NT2/D1 (cell line): ENCODE measurements at regions not wholly inside any gene's neighbourhood (a gene's known extent, or its start where the extent isn't known, plus 50 kb on each side); places are given as distances from the start of the nearest gene placed in this dataset.

Experiments used
- DNase-seq: peaks from one replicate; pipeline ENCODE4 v3.0.0-alpha.2; 2011; ENCODE audit warnings: low read depth, low spot score
- H3K27me3 ChIP-seq: 2 replicates; pipeline ENCODE4 v1.6.0; 2011; ENCODE audit warnings: mild to moderate bottlenecking; ENCODE audit not compliant: insufficient read length, insufficient read depth
- H3K36me3 ChIP-seq: 2 replicates; pipeline ENCODE4 v1.6.1; 2011; ENCODE audit warnings: mild to moderate bottlenecking, low read length, mixed read lengths; ENCODE audit not compliant: insufficient read depth, insufficient read length
- H3K4me1 ChIP-seq: 2 replicates; pipeline ENCODE4 v1.5.1; 2011; ENCODE audit not compliant: insufficient read depth, insufficient read length
- H3K4me3 ChIP-seq: 2 replicates; pipeline ENCODE4 v1.5.1; 2011; ENCODE audit warnings: low read depth; ENCODE audit not compliant: insufficient read length
- H3K9ac ChIP-seq: 2 replicates; pipeline ENCODE4 v1.6.0; 2011; ENCODE audit warnings: low read depth; ENCODE audit not compliant: insufficient read length
- H3K9me3 ChIP-seq: 2 replicates; pipeline ENCODE4 v1.5.1; 2011; ENCODE audit warnings: mild to moderate bottlenecking, low read length; ENCODE audit not compliant: insufficient read depth
- SUZ12 ChIP-seq: IDR thresholded peaks from 2 replicates; pipeline ENCODE4 v1.6.1; 2011; ENCODE audit not compliant: insufficient read length, insufficient read depth; ENCODE audit errors: extremely low read depth
- YY1 ChIP-seq: IDR thresholded peaks from 2 replicates; pipeline ENCODE4 v1.6.1; 2011; ENCODE audit not compliant: insufficient read length, insufficient read depth
- ZNF274 ChIP-seq: IDR thresholded peaks from 2 replicates; pipeline ENCODE4 v1.6.1; 2011; ENCODE audit warnings: mild to moderate bottlenecking, low read depth, low read length

DNA sequence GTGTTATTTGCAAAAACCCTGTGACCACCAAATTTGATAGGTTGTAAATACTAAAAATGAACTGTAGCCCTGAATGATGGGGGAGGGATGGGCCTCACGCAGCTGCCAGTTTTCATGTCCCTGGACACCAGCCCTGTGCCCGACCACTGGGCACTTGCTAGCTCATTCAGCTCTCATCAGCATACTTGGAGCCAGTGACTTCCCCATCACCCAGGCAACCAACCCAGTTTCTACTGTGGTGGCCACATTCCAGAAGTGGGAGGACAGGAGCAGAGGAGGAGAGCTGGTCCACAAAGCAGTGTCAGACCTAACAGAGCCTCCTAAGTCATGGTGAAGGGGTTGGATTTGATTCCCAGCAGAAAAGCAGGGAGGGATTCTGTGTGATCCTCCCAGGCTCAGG is 128.2 kb downstream of the CPEB2 start:
- Histone ChIP-seq H3K27me3 (no peaks in the 10 kb centered on the region), H3K4me1 (peaks cover 2% of the 10 kb centered on the region), H3K36me3 (no peaks in the 10 kb centered on the region), H3K9ac (no peak overlapping the region), H3K4me3 (no peak overlapping the region), H3K9me3 (peaks cover 5% of the 10 kb centered on the region)
- DNase-seq, result no peak
- TF ChIP-seq SUZ12 (no peak), ZNF274 (no peak), YY1 (no peak)

GRCh38 chr4:15131551-15131950 is 129.3 kb downstream of the CPEB2 start:
- H3K4me1 ChIP-seq, result peaks cover 2% of the 10 kb centered on the region
- H3K27me3 ChIP-seq, result no peaks in the 10 kb centered on the region
- TF ChIP-seq SUZ12, result no peak
- no peak for DNase-seq
- H3K9me3 ChIP-seq, result peaks cover 17% of the 10 kb centered on the region
- no peak overlapping the region for H3K9ac ChIP-seq
- no peak overlapping the region for H3K4me3 ChIP-seq
- H3K36me3 ChIP-seq, result no peaks in the 10 kb centered on the region

DNA sequence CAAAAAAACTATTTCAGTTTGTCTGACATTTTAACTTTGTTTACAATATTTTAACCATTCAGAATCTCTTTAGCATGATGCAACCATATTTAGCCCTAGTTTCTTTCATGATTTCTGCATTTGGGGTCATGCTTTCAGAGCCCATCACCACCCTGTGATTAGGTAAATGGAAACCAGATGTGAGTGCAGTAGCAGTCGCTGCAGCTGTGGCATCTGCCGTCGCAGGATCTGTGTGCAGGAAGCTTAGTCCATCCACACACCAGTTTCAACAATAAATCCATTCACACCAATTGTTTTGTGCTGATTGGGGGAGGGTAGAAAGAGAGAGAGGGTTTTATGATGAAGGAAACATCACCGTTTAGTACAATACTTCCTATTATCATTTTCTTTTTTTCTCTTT is 130.5 kb downstream of the CPEB2 start:
- TF ChIP-seq ZNF274, result no peak
- no peak for TF ChIP-seq YY1
- TF ChIP-seq SUZ12, result no peak

GRCh38 chr4:15139599-15139998 is 137.3 kb downstream of the CPEB2 start:
- Histone ChIP-seq H3K9me3 (peaks cover 29% of the 10 kb centered on the region), H3K9ac (no peak overlapping the region), H3K36me3 (no peaks in the 10 kb centered on the region), H3K27me3 (no peaks in the 10 kb centered on the region), H3K4me1 (no peaks in the 10 kb centered on the region), H3K4me3 (no peak overlapping the region)
- no peak for DNase-seq
- TF ChIP-seq SUZ12 (no peak), ZNF274 (no peak), YY1 (no peak)

More for the DNA sequence above, 130.5 kb downstream of the CPEB2 start:
- H3K4me3 ChIP-seq, result no peak overlapping the region
- no peaks in the 10 kb centered on the region for H3K36me3 ChIP-seq
- no peak for DNase-seq
- H3K9ac ChIP-seq, result no peak overlapping the region
- H3K9me3 ChIP-seq, result peaks cover 28% of the 10 kb centered on the region
- peaks cover 2% of the 10 kb centered on the region for H3K4me1 ChIP-seq
- H3K27me3 ChIP-seq, result no peaks in the 10 kb centered on the region

DNA sequence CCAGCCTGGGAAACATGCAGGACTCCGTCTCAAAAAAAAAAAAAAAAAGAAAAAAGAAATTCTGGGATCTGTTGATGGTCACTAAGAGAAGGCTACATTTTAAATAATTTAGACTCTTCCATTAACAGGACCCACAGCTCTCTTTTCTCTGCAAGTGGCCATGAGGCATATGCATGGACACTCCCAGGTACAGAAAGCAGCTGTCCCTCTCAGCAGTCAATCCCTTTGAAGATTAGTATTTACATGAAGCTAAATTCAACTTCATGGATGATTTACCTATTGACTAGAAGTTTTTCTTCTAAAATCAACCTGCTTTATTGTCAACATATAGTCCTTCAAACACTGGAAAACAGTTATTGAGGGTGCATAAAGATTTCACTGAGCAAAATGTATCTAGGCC is 139.9 kb downstream of the CPEB2 start:
- H3K9me3 ChIP-seq, result peaks cover 6% of the 10 kb centered on the region; the same call in 1 of the 2 replicates
- DNase-seq, result no peak
- H3K36me3 ChIP-seq, result no peaks in the 10 kb centered on the region
- no peak overlapping the region for H3K9ac ChIP-seq
- no peak for TF ChIP-seq SUZ12
- no peak for TF ChIP-seq ZNF274
- no peak for TF ChIP-seq YY1
- no peak overlapping the region for H3K4me3 ChIP-seq
- H3K27me3 ChIP-seq, result no peaks in the 10 kb centered on the region
- H3K4me1 ChIP-seq, result no peaks in the 10 kb centered on the region

DNA sequence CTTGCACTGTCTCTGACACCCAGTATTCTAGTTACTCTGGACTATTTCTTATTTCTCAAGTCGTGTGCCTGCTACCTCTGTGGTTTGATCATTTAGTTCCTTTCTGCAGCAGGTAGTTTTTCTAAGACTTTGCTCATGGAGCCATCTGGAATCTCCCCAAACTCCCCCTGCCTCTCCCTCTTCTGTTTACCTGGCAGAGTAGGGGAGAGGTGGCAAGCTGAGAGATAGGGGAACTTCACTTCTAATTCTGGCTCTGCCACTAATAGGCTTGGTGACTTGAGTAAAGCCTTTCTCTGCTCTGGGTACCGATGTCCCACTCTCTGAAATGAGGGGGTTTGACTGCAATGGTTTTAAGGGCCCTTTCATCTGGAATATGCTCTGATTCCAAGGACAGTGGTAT is 141.3 kb downstream of the CPEB2 start:
- Histone ChIP-seq H3K27me3 (no peaks in the 10 kb centered on the region), H3K4me3 (no peak overlapping the region), H3K9me3 (no peaks in the 10 kb centered on the region), H3K36me3 (no peaks in the 10 kb centered on the region), H3K4me1 (peaks cover 3% of the 10 kb centered on the region), H3K9ac (no peak overlapping the region)
- no peak for DNase-seq
- TF ChIP-seq ZNF274 (no peak), YY1 (no peak), SUZ12 (no peak)

GRCh38 chr4:15144249-15144966 is 142.1 kb downstream of the CPEB2 start:
- DNase-seq, result no peak
- Histone ChIP-seq H3K27me3 (no peaks in the 10 kb centered on the region), H3K9ac (no peak overlapping the region), H3K4me1 (peaks cover 10% of the 10 kb centered on the region), H3K9me3 (no peaks in the 10 kb centered on the region), H3K4me3 (no peak overlapping the region), H3K36me3 (no peaks in the 10 kb centered on the region)
- TF ChIP-seq SUZ12 (no peak), YY1 (no peak), ZNF274 (no peak)
